Stimulated activated CD8-positive, alpha-beta memory T cell treated with anti-CD3 and anti-CD28 coated beads, Interleukin-7, amount 100 ng/mL, for 4 hours (primary cell): ENCODE measurements at regions not wholly inside any gene's neighbourhood (a gene's known extent, or its start where the extent isn't known, plus 50 kb on each side); places are given as distances from the start of the nearest gene placed in this dataset.
A peak's percentile ranks its signal among the peaks of the same experiment; 100 is the strongest.
"Not testable (repeated sequence)": the region's sequence is repeated elsewhere in the genome, so short reads cannot be mapped to it uniquely, and the experiment has no call there.

ENCODE experiments used
- DNase-seq, 2 donors: peaks; one replicate each; pipeline ENCODE4 v3.0.0-alpha.2; 2020; ENCODE audit warnings: low read depth in 2 of 2

GRCh38 chr9:63450836-63451235 is 1834.2 kb downstream of the FOXD4L5 start:
- DNase-seq: peak in 1 of 2 donors; percentile 1

- not testable (repeated sequence) for DNase-seq
These were observed 1859.9 kb downstream of the FOXD4L5 start for GRCh38 chr9:63425123-63425522.

GRCh38 chr9:63390897-63391296 is 1894.1 kb downstream of the FOXD4L5 start:
- DNase-seq: not testable (repeated sequence)

GRCh38 chr9:63385479-63385878 is 1899.5 kb downstream of the FOXD4L5 start:
- not testable (repeated sequence) for DNase-seq

GRCh38 chr9:63379864-63380263 is 1905.1 kb downstream of the FOXD4L5 start:
- not testable (repeated sequence) for DNase-seq

- DNase-seq: not testable (repeated sequence)
These were observed 1930.8 kb downstream of the FOXD4L5 start for GRCh38 chr9:63354219-63354618.

- DNase-seq: not testable (repeated sequence)
These were observed 1937.7 kb downstream of the FOXD4L5 start for GRCh38 chr9:63347347-63347746.

- not testable (repeated sequence) for DNase-seq
These were observed 1938.5 kb downstream of the FOXD4L5 start for GRCh38 chr9:63346310-63347048.

- DNase-seq: not testable (repeated sequence)
These were observed 1940.6 kb downstream of the FOXD4L5 start for GRCh38 chr9:63344408-63344807.

- not testable (repeated sequence) for DNase-seq
These were observed 1942.5 kb downstream of the FOXD4L5 start for GRCh38 chr9:63342528-63342927.

GRCh38 chr9:63337899-63338604 is 1947.0 kb downstream of the FOXD4L5 start:
- DNase-seq: not testable (repeated sequence)

- not testable (repeated sequence) for DNase-seq
These were observed 1949.7 kb downstream of the FOXD4L5 start for GRCh38 chr9:63335286-63335685.

GRCh38 chr9:63334187-63334586 is 1950.8 kb downstream of the FOXD4L5 start:
- DNase-seq: not testable (repeated sequence)

GRCh38 chr9:63333083-63333482 is 1951.9 kb downstream of the FOXD4L5 start:
- DNase-seq: not testable (repeated sequence)

- not testable (repeated sequence) for DNase-seq
These were observed 1956.7 kb downstream of the FOXD4L5 start for GRCh38 chr9:63328313-63328712.

- DNase-seq: not testable (repeated sequence)
These were observed 1957.8 kb downstream of the FOXD4L5 start for GRCh38 chr9:63327211-63327610.

- DNase-seq: not testable (repeated sequence)
These were observed 1958.3 kb downstream of the FOXD4L5 start for GRCh38 chr9:63326665-63327064.

- DNase-seq: not testable (repeated sequence)
These were observed 1959.3 kb downstream of the FOXD4L5 start for GRCh38 chr9:63325696-63326095.

- DNase-seq: not testable (repeated sequence)
These were observed 1966.9 kb downstream of the FOXD4L5 start for GRCh38 chr9:63318093-63318492.

- not testable (repeated sequence) for DNase-seq
These were observed 1969.6 kb downstream of the FOXD4L5 start for GRCh38 chr9:63315387-63315786.

- DNase-seq: not testable (repeated sequence)
These were observed 1988.2 kb downstream of the FOXD4L5 start for GRCh38 chr9:63296848-63297247.

GRCh38 chr9:63296366-63296765 is 1988.6 kb downstream of the FOXD4L5 start:
- not testable (repeated sequence) for DNase-seq

- not testable (repeated sequence) for DNase-seq
These were observed 1995.0 kb downstream of the FOXD4L5 start for GRCh38 chr9:63289971-63290370.
